ENCODE measurements at regions not wholly inside any gene's neighbourhood (a gene's known extent, or its start where the extent isn't known, plus 50 kb on each side); places are given as distances from the start of the nearest gene placed in this dataset.

DNA sequence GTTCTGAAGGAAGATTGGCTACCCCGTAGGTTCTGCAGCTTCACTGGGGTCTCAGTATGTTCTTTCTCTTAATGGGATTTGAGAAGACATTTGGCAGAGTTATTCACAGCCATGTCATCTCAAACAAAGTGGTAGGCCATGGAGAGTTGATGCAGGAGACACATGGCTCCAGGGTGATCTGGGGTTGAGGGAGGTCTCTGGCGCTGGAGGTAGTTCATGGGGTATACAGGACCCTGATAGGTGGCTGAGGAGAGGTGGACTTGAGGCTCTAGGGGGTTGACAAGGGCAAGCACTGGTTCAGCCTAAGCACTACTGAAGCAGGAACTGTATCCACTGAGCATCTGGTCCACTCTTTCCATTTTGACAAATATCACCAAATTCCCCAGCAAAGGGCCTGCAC lies 100.4 kb downstream of the C1orf94 start:
- H3K9ac ChIP-seq (ENCODE audit: low read length) = no peak overlapping the region
- no peaks in the 10 kb centered on the region for H4K20me1 ChIP-seq (ENCODE audit: insufficient read depth)
- H3K4me3 ChIP-seq (replicated peaks in 1 of 2; ENCODE audit: low read depth in 1 of 2, low read length in 2 of 2) = no peak overlapping the region
- intact Hi-C loops (cut with micrococcal nuclease) = no loop called here
- TF ChIP-seq, protein P1, sequence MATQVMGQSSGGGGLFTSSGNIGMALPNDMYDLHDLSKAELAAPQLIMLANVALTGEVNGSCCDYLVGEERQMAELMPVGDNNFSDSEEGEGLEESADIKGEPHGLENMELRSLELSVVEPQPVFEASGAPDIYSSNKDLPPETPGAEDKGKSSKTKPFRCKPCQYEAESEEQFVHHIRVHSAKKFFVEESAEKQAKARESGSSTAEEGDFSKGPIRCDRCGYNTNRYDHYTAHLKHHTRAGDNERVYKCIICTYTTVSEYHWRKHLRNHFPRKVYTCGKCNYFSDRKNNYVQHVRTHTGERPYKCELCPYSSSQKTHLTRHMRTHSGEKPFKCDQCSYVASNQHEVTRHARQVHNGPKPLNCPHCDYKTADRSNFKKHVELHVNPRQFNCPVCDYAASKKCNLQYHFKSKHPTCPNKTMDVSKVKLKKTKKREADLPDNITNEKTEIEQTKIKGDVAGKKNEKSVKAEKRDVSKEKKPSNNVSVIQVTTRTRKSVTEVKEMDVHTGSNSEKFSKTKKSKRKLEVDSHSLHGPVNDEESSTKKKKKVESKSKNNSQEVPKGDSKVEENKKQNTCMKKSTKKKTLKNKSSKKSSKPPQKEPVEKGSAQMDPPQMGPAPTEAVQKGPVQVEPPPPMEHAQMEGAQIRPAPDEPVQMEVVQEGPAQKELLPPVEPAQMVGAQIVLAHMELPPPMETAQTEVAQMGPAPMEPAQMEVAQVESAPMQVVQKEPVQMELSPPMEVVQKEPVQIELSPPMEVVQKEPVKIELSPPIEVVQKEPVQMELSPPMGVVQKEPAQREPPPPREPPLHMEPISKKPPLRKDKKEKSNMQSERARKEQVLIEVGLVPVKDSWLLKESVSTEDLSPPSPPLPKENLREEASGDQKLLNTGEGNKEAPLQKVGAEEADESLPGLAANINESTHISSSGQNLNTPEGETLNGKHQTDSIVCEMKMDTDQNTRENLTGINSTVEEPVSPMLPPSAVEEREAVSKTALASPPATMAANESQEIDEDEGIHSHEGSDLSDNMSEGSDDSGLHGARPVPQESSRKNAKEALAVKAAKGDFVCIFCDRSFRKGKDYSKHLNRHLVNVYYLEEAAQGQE (IDR thresholded peaks at IDR 0.05; ENCODE audit: low read depth) = no peak
- TF ChIP-seq, protein P2, sequence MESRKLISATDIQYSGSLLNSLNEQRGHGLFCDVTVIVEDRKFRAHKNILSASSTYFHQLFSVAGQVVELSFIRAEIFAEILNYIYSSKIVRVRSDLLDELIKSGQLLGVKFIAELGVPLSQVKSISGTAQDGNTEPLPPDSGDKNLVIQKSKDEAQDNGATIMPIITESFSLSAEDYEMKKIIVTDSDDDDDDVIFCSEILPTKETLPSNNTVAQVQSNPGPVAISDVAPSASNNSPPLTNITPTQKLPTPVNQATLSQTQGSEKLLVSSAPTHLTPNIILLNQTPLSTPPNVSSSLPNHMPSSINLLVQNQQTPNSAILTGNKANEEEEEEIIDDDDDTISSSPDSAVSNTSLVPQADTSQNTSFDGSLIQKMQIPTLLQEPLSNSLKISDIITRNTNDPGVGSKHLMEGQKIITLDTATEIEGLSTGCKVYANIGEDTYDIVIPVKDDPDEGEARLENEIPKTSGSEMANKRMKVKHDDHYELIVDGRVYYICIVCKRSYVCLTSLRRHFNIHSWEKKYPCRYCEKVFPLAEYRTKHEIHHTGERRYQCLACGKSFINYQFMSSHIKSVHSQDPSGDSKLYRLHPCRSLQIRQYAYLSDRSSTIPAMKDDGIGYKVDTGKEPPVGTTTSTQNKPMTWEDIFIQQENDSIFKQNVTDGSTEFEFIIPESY (IDR thresholded peaks at IDR 0.05; ENCODE audit: extremely low read depth, insufficient replicate concordance, low read length) = no peak
- TF ChIP-seq, protein P3, sequence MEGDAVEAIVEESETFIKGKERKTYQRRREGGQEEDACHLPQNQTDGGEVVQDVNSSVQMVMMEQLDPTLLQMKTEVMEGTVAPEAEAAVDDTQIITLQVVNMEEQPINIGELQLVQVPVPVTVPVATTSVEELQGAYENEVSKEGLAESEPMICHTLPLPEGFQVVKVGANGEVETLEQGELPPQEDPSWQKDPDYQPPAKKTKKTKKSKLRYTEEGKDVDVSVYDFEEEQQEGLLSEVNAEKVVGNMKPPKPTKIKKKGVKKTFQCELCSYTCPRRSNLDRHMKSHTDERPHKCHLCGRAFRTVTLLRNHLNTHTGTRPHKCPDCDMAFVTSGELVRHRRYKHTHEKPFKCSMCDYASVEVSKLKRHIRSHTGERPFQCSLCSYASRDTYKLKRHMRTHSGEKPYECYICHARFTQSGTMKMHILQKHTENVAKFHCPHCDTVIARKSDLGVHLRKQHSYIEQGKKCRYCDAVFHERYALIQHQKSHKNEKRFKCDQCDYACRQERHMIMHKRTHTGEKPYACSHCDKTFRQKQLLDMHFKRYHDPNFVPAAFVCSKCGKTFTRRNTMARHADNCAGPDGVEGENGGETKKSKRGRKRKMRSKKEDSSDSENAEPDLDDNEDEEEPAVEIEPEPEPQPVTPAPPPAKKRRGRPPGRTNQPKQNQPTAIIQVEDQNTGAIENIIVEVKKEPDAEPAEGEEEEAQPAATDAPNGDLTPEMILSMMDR (IDR thresholded peaks at IDR 0.05 in 2 of 3, conservative IDR thresholded peaks at IDR 0.05 in 1 of 3; ENCODE audit: borderline replicate concordance in 1 of 3, insufficient read depth in 1 of 3, low read depth in 2 of 3, low read length in 2 of 3) = no peak
- no peak for TF ChIP-seq EZH2 (IDR thresholded peaks at IDR 0.05)
- TF ChIP-seq, protein P4, sequence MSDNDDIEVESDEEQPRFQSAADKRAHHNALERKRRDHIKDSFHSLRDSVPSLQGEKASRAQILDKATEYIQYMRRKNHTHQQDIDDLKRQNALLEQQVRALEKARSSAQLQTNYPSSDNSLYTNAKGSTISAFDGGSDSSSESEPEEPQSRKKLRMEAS (IDR thresholded peaks at IDR 0.05) = no peak
- no peak for TF ChIP-seq POLR2AphosphoS5 (IDR thresholded peaks at IDR 0.05; ENCODE audit: low read depth, low read length)
- TF ChIP-seq SIN3A (IDR thresholded peaks at IDR 0.05; ENCODE audit: low read depth) = no peak
- no peak for TF ChIP-seq TCF7L2 (IDR thresholded peaks at IDR 0.05; ENCODE audit: borderline replicate concordance, extremely low read depth, insufficient read depth, insufficient read length)
- no peak for TF ChIP-seq EZH2phosphoT487 (IDR thresholded peaks at IDR 0.05; ENCODE audit: borderline replicate concordance)
- H3K4me2 ChIP-seq (ENCODE audit: low read length) = no peak overlapping the region
- H3K9me2 ChIP-seq (ENCODE audit: insufficient read depth) = no peaks in the 10 kb centered on the region
- DNase-seq (ENCODE audit: low read depth, low spot score) (no peak), ATAC-seq (no peak)
- H3K4me1 ChIP-seq (ENCODE audit: control insufficient read depth in 1 of 2, insufficient read depth in 2 of 2, low read length in 2 of 2) = no peaks in the 10 kb centered on the region
- RAD21 ChIA-PET (ENCODE audit: low non-redundant PET in 1 of 2, low total read pairs in 2 of 2, uncharacterized antibody in 2 of 2, unreplicated experiment in 2 of 2) = no interaction called here
- H3K9me3 ChIP-seq (ENCODE audit: control insufficient read depth in 1 of 2, insufficient read depth in 1 of 2, low read depth in 1 of 2, low read length in 2 of 2) = no peaks in the 10 kb centered on the region
- no peak overlapping the region for H2AFZ ChIP-seq (ENCODE audit: low read depth, low read length, poor library complexity, severe bottlenecking)
- CTCF ChIA-PET = no interaction called here
- POLR2A ChIA-PET = no interaction called here
- 0 out of 2 replicates have a peak, but pooled peaks cover under 1% of the 10 kb centered on the region for H3K27me3 ChIP-seq (ENCODE audit: insufficient read depth, low read length)
- no peaks in the 10 kb centered on the region for H3K36me3 ChIP-seq (ENCODE audit: control insufficient read depth in 1 of 2, insufficient read depth in 2 of 2, low read length in 2 of 2)
- no TSS peak for BruUV-seq (replicated peaks)
- H3K27ac ChIP-seq (ENCODE audit: low read depth, low read length) = no peak overlapping the region
- no peaks in the 10 kb centered on the region for H3K79me2 ChIP-seq (ENCODE audit: insufficient read depth, low read length)

Data from HCT116 (cell line).